Body of pancreas (tissue), 4 donors: ENCODE measurements at regions not wholly inside any gene's neighbourhood (a gene's known extent, or its start where the extent isn't known, plus 50 kb on each side); places are given as distances from the start of the nearest gene placed in this dataset.

Experiments
- ATAC-seq: fragments of 150-250 bp; one replicate; pipeline ENCODE4 v1.9.1; 2016
- DNase-seq, 4 donors: peaks; one replicate each; pipeline ENCODE4 v3.0.0-alpha.2; 2019
- H3K27ac ChIP-seq, 4 donors: fragments of 200-600 bp; sonication (generic); 1 replicate in 3 of 4; 2 replicates in 1 of 4; pipeline versions ENCODE4 v1.5.1 to v1.6.1; 2016 to 2019; ENCODE audit warnings: mild to moderate bottlenecking in 1 of 4, mixed read lengths in 1 of 4, moderate library complexity in 1 of 4
- H3K27me3 ChIP-seq, 2 donors: fragments of 200-600 bp; sonication (generic); one replicate each; pipeline ENCODE4 v1.6.0; 2016; ENCODE audit warnings: mild to moderate bottlenecking in 1 of 2
- H3K36me3 ChIP-seq, 2 donors: fragments of 200-600 bp; sonication (generic); replicated peaks in 1 of 2; 2 replicates each; pipeline ENCODE4 v1.5.1; 2016; ENCODE audit warnings: low read depth in 2 of 2; ENCODE audit not compliant: insufficient read depth in 1 of 2
- H3K4me1 ChIP-seq: fragments of 200-600 bp; sonication (generic); one replicate; pipeline ENCODE4 v1.6.0; 2016
- H3K4me3 ChIP-seq, 2 donors: fragments of 200-600 bp; sonication (generic); 1 replicate in 1 of 2; 2 replicates in 1 of 2; pipeline ENCODE4 v1.5.1; 2016 to 2019
- H3K9me3 ChIP-seq, 3 donors: fragments of 200-600 bp; sonication (generic); 1 replicate in 2 of 3; 2 replicates in 1 of 3; pipeline ENCODE4 v1.5.1; 2016
- CTCF ChIP-seq, 7 experiments: fragments of 450-650 bp in 4 of 7; fragments of 200-600 bp in 3 of 7; sonication (generic) in 3 of 7; IDR thresholded peaks; one replicate each; pipeline ENCODE4 v1.5.1; 2016 to 2019; ENCODE audit warnings: antibody characterized with exemption in 7 of 7
- POLR2A ChIP-seq, 3 donors: fragments of 450-650 bp; IDR thresholded peaks; one replicate each; pipeline ENCODE4 v1.6.1; 2016; ENCODE audit warnings: antibody characterized with exemption in 3 of 3, mild to moderate bottlenecking in 2 of 3
- WGBS, 2 donors: methylation state at CpG; one replicate each; pipeline ENCODE4 v1.1.5; 2017; 5-methylcytosine and 5-hydroxymethylcytosine counted together
- intact Hi-C: fragments of 100-400 bp; cut with DNase I; formaldehyde crosslinking; loops from one replicate; pipeline ENCODE4 v1.15.1; 2023

GRCh38 chr16:52634528-52634927 lies 87.6 kb upstream of the TOX3 start:
- Histone ChIP-seq H3K27ac (no peak overlapping the region), H3K36me3 (no peaks in the 10 kb centered on the region), H3K4me1 (peaks cover 4% of the 10 kb centered on the region), H3K27me3 (no peaks in the 10 kb centered on the region), H3K9me3 (peaks cover 0 to 6% (median 0%) of the 10 kb centered on the region in 3 donors), H3K4me3 (no peak overlapping the region)
- intact Hi-C loops: no loop called here
- 67 to 71% methylated on average over 5 of the region's 5 CpGs for WGBS, 2 donors
- DNase-seq (no peak), ATAC-seq (no peak)
- TF ChIP-seq CTCF (IDR thresholded peaks at IDR 0.05) (no peak), POLR2A (IDR thresholded peaks at IDR 0.05) (no peak)

- ATAC-seq (no peak), DNase-seq (no peak)
- WGBS, 2 donors: 31 to 37% methylated on average over 3 of the region's 3 CpGs
- Histone ChIP-seq H3K27ac (no peak overlapping the region), H3K36me3 (no peaks in the 10 kb centered on the region), H3K9me3 (peaks cover 0 to 6% (median 0%) of the 10 kb centered on the region in 3 donors), H3K4me3 (no peak overlapping the region), H3K27me3 (no peaks in the 10 kb centered on the region), H3K4me1 (peaks cover 4% of the 10 kb centered on the region)
- intact Hi-C loops: no loop called here
- TF ChIP-seq CTCF (IDR thresholded peaks at IDR 0.05) (no peak), POLR2A (IDR thresholded peaks at IDR 0.05) (no peak)
These were observed 87.2 kb upstream of the TOX3 start for GRCh38 chr16:52634104-52634503.

GRCh38 chr16:52633230-52633629 lies 86.3 kb upstream of the TOX3 start:
- intact Hi-C loops: no loop called here
- Histone ChIP-seq H3K27me3 (no peaks in the 10 kb centered on the region), H3K4me1 (peaks cover 4% of the 10 kb centered on the region), H3K36me3 (no peaks in the 10 kb centered on the region), H3K4me3 (no peak overlapping the region), H3K27ac (no peak overlapping the region), H3K9me3 (peaks cover 0 to 6% (median 0%) of the 10 kb centered on the region in 3 donors)
- 93 to 95% methylated on average over 6 of the region's 6 CpGs for WGBS, 2 donors
- TF ChIP-seq CTCF (IDR thresholded peaks at IDR 0.05): no peak
- TF ChIP-seq POLR2A (IDR thresholded peaks at IDR 0.05): no peak
- DNase-seq (no peak), ATAC-seq (no peak)

- H3K4me3 ChIP-seq: no peak overlapping the region
- ATAC-seq (no peak), DNase-seq (no peak)
- H3K36me3 ChIP-seq: no peaks in the 10 kb centered on the region
- intact Hi-C loops: no loop called here
- H3K9me3 ChIP-seq: peaks cover 0 to 6% (median 0%) of the 10 kb centered on the region in 3 donors
- 86 to 98% methylated on average over 2 of the region's 2 CpGs for WGBS, 2 donors
- TF ChIP-seq POLR2A (IDR thresholded peaks at IDR 0.05): no peak
- no peak for TF ChIP-seq CTCF (IDR thresholded peaks at IDR 0.05)
- peaks cover 4% of the 10 kb centered on the region for H3K4me1 ChIP-seq
- no peaks in the 10 kb centered on the region for H3K27me3 ChIP-seq
- H3K27ac ChIP-seq: no peak overlapping the region
These were observed 84.8 kb upstream of the TOX3 start for GRCh38 chr16:52631711-52632110.

- 77 to 81% methylated on average over 2 of the region's 2 CpGs for WGBS, 2 donors
- no peak for DNase-seq
- H3K36me3 ChIP-seq: no peaks in the 10 kb centered on the region
- H3K4me1 ChIP-seq: peaks cover 4% of the 10 kb centered on the region
- H3K27ac ChIP-seq: no peak overlapping the region
- H3K9me3 ChIP-seq: no peaks in the 10 kb centered on the region
- TF ChIP-seq CTCF (IDR thresholded peaks at IDR 0.05): no peak
- no peak for TF ChIP-seq POLR2A (IDR thresholded peaks at IDR 0.05)
- intact Hi-C loops: no loop called here
- no peak overlapping the region for H3K4me3 ChIP-seq
- no peaks in the 10 kb centered on the region for H3K27me3 ChIP-seq
- no peak for ATAC-seq
These were observed 83.8 kb upstream of the TOX3 start for GRCh38 chr16:52630711-52631110.
